AG08395 (cell line): ENCODE measurements at regions not wholly inside any gene's neighbourhood (a gene's known extent, or its start where the extent isn't known, plus 50 kb on each side); places are given as distances from the start of the nearest gene placed in this dataset.

Experiments
- DNase-seq: peaks from one replicate; pipeline ENCODE4 v3.0.0; 2012; ENCODE audit warnings: mixed read lengths, low spot score

DNA sequence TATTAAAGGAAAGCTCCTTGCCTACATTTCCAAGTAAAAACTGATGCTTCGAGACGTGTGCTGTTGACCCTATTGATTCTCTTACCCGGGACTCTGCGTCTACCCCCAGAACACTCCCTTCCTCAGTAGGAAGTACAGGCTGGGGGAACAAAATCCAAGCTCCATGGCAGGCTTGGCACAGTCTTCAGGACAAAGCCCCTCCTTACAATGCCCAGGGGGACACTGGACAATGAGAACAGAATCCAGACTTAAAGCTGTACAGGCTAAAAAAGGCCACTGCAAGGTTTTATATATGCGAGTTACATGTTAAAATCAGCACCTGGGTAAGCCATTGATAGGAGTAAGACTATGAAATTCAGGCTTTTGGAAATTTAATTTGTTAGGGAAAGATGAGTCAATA lies 250.6 kb upstream of the DAPK1 start:
- no peak for DNase-seq

DNA sequence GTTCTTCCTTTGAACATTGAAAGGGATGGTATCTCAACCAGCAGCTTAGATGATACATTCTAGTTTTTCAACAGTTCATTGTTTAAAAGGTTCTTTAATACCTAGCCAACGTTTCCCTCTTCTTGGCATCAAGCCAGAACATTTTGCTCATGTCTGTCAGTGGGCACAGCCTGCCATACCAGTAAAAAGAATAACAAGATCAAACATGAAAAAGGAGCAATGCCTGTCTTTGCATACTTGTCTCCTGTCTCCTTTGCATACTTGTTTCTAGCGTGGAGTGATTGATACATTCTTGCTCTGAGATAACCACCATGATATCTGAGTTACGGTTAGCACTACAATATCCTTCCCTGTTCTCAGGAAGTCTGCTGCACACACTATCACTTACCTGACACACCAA lies 248.6 kb upstream of the DAPK1 start:
- DNase-seq = no peak

DNA sequence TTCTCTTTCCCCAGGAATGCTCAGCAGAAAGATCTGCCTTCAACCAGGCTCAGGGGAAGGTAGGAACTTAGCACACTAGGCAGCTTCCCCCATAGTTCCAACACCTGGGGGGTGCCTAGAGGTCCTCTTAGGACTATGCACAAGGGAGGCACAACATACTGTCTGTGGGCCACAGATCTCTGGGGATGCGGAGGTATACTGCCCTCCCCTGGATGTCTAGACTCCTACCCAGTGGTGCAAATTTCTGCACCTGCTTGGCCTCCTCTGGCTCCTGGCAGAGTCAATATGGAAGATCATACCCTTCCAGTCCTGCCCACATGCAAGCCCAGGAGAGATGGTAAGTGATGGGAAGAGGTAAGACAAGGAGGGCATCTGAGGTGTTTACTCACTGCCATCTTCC lies 247.5 kb upstream of the DAPK1 start:
- no peak for DNase-seq

DNA sequence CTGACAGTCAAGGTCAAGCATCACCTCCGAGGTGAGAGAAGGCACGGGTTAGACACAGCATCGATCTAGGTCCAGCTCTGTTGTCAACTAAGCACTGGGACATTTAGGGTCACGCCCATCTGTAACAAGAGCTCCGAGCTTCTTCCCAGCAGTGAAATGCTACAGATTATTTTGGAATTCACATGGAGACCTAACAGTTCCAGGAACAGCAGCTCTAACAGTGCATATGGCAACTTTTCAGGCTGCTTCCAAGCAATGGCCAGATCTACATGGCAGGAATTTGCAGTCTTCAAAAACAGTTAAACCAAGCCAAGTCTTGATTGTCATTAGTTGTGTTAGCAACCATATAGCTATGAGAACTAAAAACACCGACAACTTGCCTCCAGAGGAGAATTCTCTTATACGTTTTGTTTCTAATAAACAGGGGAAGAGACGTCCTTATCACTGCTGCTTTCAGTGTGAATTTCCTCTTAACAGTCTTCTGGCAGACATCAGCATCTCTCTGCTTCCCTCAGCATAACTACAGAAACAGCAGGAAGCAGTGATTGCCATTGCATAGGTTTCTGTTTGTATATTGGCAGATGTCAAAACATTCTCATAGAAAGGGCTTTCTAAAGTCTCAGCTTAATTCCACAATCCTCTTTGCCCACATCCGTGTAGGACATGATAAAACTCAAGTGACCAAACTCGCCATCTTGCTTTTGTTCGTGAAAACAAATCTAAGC lies 242.1 kb upstream of the DAPK1 start:
- peak; percentile 12 for DNase-seq

DNA sequence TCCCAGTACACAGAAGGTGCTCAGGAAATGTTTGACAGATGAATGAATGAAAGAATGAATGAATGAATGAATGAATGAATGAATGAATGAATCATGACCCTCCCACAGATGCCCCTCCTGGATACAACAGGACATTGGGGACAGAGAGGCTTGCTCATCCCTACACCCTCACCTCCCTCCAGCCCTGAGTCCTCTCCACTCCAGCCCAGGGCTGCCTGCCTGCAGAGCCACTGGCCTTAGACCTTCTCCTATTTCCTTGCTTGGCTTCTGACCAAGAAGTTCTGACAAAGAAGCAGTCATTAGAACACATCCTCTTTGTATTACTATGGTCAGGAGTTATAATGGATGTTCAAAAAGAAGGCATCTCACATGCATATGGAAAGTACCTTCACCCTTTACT lies 240.7 kb upstream of the DAPK1 start:
- DNase-seq = no peak

DNA sequence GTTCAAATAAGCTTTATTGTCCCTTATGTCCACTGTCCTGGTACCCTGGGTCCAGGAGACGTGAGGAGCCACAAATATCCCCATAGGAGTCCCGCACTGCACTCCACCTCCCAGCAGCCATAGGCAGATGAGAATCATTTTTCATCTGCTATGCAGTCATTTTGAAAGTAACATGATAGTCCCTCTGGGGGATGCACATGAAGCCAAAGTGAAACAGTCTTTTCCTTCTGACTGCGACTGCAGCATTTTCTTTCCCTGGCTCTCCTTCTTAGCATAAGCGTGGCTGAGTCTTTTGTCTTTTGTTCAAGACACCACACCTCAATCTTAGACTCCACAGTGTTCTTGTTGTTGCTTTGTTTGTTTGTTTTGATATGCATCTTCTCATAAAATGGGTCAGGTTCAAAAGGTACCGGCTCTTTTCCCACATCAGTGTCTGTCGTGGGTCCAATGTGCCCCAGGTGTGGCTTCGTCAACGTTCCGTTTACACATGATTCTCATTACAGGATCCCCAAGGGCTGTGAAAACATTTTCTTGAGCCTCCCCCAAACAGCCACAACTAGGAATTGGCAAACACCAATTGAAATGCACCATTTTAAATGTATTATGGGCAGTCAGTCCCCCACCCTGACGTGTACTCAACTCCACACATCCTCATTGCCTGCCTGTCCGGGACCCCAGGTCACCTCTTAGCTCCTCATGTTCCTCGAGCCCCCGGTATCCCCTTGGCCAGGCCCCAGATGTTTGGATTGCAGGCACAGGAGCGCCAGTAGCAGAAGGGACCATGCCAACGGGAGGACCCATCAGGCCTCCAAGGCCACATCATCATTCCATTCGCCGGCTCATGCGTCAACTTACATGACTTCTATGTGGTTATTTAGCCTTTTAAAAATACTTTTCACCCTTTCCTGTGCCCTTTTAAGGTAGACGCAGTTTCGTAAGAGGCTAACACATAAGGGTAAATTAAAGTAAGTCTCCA lies 237.8 kb upstream of the DAPK1 start:
- no peak for DNase-seq

DNA sequence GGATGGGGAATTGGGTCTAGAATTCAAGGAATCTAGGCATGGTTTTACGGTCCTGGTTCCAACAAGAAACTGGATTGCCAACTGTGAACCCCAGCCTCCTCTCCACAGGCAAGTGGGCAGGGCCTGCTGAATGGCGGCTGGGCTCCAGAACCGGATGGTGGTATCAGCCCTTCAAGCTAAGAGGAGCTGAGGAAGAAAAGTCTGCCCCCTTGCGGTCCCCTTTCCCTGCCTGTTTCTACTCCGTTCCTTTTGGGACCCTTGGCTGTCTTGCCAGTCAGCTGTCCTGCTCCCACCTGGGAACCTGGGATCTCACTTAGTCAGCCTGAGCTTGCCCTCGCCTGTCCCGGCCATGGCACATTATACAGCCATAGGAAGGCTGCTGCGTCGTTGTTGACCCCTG lies 234.4 kb upstream of the DAPK1 start:
- no peak for DNase-seq

DNA sequence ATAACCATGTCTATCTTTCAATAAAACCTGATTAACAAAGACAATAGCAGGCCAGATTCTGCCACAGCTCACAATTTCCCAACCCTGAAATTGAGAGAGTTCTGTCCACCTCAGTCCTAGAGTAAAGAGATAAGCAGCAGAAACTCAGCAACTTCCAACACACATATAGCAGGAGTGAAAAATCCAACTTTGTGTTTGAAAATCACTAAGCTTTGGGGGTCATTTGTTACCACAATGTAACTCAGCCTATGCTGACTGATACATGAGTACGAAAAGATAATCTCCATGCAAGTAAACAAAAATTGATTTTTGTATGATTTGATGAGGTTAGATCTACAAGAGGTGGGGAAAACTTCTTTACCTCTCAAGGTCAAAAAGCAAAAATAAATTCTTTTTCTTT lies 231.0 kb upstream of the DAPK1 start:
- DNase-seq = no peak

DNA sequence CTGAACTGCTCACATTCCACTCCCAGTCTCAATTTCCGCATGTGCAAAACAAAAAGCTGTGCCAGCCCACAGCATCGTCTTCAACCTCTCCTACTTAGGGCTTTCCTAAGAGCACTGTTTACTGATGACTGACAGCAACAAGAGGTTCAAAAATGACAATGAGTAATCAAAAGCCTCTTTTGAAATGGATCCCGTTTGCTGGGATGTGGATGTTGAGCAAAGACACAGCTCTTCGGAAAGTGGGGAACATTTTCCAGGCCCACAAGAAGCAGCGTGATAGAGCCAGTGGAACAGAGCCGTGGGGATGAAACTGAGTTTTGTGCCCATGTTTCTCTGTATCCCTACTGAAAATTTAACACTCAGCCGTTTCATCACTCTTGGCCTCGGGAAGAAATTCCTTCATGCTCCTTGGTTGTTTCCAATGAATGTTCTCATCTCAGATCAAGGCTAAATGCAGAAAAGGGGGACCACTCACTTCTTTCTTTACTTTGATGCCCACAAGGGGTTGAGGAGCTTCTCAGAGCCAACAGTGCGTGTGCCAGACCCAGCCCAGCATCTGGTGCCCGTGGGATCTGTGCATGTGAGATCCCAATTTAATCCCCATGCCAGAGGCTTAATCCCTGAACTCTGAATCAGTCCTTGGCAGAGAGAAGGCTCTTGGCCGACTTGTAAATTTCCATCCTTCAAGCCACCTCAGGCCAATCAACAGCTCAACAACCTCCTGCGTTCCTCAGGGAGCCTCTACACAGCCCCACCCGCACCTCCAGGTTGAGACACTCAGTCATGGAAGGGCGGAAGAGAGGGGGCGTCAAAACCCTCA lies 230.2 kb upstream of the DAPK1 start:
- DNase-seq = peak; percentile 80

DNA sequence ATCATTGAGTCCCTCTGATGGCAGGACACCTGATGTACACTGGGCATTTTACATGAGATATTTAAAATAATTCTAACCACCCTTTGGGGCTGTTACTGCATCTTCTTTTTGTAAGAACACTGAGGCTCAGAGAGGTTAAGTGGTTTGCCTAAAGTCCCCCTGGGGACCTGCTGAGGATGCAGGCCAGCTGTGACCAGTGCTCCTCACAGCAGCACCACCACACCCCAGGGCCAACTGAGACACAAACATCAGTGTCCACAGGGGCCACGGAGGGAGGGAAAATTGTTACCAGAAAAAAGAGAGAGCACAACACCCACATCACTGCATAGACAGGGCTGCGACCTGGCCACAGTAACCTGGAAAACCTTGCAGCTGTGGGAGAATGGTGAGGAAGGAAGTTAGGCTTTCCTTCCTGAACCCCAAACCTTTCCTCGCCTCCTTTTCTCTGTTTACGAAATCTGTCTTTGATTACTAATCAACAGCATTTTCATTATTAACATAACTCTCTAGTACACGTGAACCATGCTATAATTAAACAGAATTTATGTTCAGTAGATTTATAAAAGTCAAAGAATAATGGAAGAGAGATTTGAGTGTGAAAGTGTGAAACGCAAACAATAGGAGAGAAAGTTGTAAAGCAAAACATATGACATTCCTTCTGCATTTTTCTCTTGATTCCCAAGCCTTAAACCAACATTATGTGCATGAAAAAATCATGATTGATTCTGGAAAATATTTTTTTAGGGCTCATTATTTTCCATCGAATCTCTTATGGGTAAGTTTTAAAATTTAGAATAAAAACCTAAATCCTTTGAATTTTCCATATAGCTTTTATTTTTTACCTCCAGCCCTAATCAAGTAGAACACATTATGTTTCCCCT lies 228.1 kb upstream of the DAPK1 start:
- no peak for DNase-seq

DNA sequence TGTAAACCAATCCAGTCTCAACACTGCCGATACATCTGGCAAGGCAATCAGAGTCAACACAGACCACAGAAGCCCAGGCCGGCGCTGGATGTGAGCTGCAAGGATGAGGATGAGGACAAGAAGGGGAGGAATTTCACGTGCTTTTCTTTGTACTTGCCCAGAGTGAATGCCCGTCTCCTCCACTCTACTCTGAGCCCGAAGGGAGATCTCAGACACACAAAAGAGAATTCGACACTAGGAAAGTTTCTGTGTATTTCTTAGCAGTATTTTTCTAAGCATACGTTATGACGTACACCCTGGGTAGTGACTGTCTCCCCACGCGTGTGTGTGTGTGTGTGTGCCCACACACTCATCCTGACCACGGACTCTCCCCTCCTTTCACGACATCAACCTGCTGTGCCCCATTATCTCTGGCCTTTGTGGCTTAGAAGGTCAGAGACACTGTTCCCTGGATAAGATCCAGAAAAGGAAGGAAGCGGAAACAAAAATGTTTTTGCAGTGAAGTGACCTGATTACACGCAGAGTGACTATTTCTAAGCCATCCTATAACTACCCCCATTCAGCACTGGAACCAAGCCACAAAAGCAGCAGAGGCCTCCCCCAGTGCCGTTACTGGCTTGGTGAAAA lies 227.3 kb upstream of the DAPK1 start:
- peak; percentile 59 for DNase-seq

DNA sequence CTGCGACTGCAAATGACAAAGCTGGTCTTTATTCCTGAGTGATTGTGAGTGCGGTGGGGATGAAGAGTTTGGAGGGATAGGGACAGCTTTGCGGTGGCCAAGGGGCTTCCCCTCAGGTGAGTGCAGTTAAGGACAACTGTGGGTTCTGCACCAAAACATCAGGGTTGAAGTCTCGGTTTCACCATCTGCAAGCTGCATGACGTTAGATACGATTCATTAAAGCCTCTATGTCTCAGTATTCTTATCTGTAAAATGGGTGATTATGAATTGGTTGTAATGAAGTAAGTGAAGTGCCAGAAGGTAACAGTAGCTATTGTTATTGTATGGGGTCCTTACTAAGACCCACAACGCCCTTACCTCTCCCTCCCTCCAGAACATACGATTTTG lies 226.8 kb upstream of the DAPK1 start:
- no peak for DNase-seq

DNA sequence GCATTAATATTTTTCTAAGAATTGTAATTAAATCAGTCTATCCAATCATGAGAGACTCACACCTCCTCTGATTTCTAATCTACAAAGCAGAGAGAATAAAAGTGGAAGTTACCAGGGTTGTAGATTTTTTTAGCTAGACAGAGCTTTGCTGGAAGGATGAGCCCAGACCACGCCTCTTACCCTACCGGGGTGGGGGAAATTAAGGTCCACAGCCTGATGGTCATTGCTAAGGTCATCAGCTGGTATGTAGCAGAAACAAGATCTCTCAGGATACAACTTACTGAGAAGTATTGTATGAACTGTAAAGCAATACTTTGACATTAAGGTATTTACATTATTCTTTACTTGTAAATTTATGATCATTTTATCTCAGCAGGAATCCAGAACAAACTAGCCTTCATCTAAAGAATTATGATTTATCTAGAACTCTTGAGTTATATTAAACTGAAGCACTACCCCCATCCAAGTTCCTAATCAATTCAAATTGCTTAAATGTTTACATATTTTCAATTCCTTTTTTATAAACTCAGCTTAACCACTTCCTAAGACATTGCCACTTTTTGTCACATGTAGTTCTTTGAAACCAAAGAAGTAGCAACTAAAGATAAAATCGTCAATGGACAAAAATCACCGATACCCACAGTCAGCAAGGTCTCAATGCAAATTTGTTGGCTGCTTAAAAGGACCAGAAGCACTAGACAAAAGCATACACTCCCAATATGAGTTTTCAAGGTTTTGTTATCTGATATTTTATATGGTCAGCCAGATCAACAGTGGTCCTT lies 225.8 kb upstream of the DAPK1 start:
- no peak for DNase-seq

DNA sequence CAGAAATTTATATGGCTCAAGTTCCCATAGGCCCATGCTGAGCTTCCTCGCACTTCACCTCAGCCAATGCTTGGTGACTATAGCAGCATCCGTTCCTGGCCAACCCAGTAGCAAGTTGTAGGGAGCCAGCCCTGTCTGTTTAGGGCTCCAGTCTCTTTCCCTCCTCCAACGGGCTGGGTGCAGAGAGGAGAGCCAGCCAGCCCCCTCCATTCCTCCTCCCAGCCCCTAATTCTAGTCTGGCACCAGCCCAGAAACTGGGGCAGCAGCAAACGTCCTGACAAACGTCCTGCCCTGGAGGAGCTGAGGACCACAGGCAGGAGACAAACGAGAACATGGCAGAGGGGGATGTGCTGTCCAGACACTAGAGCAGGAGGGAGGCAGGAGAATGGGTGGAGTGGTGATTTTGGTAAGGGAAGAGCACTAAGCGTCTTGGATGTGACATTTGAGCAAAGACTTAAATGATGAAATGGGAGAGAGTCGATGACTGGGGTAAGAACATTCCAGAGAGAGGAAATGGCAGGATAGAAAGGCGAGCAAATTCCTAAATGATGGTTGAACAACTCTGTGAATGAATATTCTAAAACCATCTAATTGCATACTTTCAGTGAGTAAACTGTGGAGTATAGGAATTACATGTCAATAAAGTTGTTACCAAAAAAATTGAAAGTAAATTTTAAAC lies 222.5 kb upstream of the DAPK1 start:
- DNase-seq = no peak

DNA sequence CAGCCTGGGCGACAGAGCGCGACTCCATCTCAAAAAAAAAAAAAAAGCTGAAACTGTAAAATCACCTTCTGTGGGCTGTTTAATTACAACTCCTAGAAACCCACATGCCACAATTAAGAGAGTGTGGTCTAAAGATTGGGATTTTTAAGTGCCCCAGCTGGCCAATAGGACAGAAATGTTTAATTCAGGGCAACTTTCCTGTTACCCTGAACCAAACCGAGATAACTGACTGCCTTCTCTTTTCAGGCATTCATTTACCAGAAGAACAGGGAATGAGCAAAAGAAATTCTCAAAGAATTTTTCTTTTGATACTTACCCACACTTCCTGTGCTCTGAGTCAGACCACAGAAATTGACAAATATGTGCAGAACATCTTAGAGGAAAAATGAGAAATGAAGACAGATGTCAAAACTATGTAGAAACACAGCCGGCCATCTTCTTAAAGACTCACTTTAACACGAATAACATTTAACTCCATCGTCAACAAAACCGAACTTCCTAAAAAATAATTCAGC lies 221.3 kb upstream of the DAPK1 start:
- peak; percentile 67 for DNase-seq

DNA sequence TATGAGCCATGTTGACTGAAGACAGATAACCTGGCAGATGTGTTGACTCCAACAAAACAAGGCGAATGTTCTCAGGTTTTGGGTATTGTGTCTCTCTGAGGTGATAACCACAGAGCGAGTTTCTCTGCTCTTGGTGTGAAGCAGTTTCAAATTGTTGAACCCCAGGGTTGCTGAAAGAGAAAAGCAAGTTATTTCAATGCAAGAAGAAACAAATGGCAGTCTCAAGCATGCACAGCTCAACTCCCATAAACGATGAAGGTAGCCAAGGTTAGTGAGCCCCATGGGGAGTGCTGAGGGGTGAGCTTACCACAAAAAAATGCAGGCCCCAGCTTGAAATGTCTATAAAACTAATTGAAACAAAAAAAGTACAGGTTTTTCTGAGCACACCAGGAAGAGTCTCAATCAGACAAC lies 220.8 kb upstream of the DAPK1 start:
- DNase-seq = no peak

DNA sequence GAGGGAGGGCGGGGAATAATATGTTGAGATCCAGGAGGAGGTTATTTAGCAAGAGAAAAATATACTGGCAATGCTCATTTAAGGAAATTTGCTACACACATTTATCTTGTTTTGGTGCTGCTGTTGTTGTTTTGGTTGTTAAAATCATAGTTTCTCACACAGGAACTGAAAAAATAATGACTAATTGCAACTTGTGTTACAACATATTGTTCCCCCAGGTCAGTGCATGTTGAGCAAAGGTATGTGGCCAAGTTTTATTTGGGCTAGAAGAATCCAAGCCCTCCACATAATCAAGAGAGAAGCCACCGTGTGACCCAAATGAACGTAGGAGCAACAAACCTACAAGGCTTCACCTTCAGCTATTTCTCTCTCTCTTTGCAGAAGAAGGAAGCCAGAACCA lies 220.3 kb upstream of the DAPK1 start:
- no peak for DNase-seq

DNA sequence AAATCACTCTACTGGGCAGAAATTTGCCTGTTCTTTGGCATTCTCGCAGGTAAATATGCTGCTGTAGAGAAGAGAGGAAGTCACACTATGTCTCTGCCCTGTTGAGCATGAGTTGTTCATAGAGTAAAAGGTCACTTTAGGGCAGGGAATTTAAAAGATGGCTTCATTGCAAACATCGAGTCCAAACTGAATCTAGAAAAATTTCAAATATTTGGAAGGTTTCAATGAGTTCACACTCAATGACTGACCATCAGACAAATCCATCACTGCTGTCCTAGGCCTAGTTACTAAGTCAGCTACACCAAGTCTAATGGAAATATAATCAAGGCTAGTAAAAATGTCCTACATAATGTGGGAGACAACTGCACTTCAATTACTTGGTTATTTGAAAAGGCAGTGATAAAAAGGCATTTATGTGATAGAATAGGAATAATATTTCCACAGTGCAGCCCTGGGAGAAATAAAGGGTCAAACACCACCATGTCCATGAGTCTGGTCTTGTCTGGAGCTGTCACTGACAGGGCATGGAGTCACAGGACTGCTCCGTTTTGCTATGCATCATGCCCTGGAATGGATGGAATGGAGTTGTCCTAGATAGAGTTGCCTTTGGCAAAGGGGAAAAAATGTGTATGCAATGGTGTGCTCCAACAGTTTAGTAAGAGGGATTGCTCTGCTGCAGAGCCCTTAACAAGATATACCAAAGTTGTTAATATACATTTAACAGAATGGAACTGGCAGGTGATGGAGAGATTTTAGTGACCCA lies 218.5 kb upstream of the DAPK1 start:
- DNase-seq = peak; percentile 61

DNA sequence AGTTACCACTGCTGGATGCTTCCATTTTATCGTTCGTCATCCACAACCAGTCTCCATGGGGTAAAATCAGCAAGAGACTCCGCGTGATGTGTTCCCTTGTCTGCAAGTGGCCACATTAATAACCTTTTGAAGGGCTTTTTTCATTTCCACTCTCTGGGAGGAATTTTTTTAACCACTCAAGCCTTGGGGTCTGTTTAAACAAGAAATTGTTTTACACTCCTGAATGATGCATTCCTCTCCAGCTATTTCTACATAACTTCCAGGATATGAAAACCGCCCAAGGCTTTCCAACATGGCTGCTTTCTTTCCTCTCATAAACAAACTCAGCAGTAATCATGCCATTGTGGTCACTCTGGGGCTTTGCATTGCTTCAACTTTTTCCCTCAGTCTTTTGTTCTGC lies 217.2 kb upstream of the DAPK1 start:
- no peak for DNase-seq
